ENCODE measurements at regions not wholly inside any gene's neighbourhood (a gene's known extent, or its start where the extent isn't known, plus 50 kb on each side); places are given as distances from the start of the nearest gene placed in this dataset.
A peak's percentile ranks its signal among the peaks of the same experiment; 100 is the strongest.

GRCh38 chr2:219861307-219861706, 233.9 kb downstream of the SLC4A3 start:
- H3K4ac ChIP-seq (ENCODE audit: low read depth, low read length) = no peak overlapping the region
- no peak overlapping the region for H3K9ac ChIP-seq (ENCODE audit: extremely low read depth, insufficient read length, low read length)
- Mint-ChIP-seq H3K27me3 (ENCODE audit: low read depth) (peaks cover 7% of the 10 kb centered on the region; the same call in 1 of the 2 replicates), H3K9me3 (no peaks in the 10 kb centered on the region; a peak in 1 of 5 replicates), H3K4me3 (no peak overlapping the region), H3K27ac (0 out of 7 replicates have a peak overlapping the region, but pooled peaks of 1 of the 3 experiments have one; percentile 40), H3K4me1 (peaks cover 10 to 14% of the 10 kb centered on the region in 2 experiments), H3K36me3 (ENCODE audit: insufficient read depth in 1 of 3, low read depth in 3 of 3) (no peaks in the 10 kb centered on the region)
- H4K8ac ChIP-seq (replicated peaks; ENCODE audit: insufficient read length, low read depth, low read length) = no peak overlapping the region
- H2AFZ ChIP-seq (ENCODE audit: low read length) = no peak overlapping the region
- H3K27me3 ChIP-seq (ENCODE audit: insufficient read depth, low read length) = no peaks in the 10 kb centered on the region
- no peak overlapping the region for H3K4me2 ChIP-seq (ENCODE audit: insufficient read depth, insufficient read length, low read length)
- H3K23ac ChIP-seq (ENCODE audit: insufficient read length, low read depth, low read length) = no peak overlapping the region
- H3K79me2 ChIP-seq (ENCODE audit: insufficient read depth, low read length) = no peaks in the 10 kb centered on the region
- H2BK5ac ChIP-seq (ENCODE audit: insufficient read length, low read length) = no peak overlapping the region
- no peak overlapping the region for H4K5ac ChIP-seq (ENCODE audit: insufficient read length, low read depth, low read length)
- no peak overlapping the region for H2BK15ac ChIP-seq (ENCODE audit: low read depth, low read length)
- no peaks in the 10 kb centered on the region for H3K4me1 ChIP-seq (ENCODE audit: insufficient read depth, low read length)
- H4K91ac ChIP-seq (ENCODE audit: insufficient read length, low read depth, low read length) = no peak overlapping the region
- no peak overlapping the region for H2BK12ac ChIP-seq (ENCODE audit: insufficient read length, low read depth, low read length)
- no peaks in the 10 kb centered on the region for H4K20me1 ChIP-seq (ENCODE audit: control insufficient read depth, insufficient read depth, insufficient read length)
- no peaks in the 10 kb centered on the region for H3K79me1 ChIP-seq (ENCODE audit: insufficient read depth, low read depth, low read length, poor library complexity, severe bottlenecking)
- H3T11ph ChIP-seq (ENCODE audit: low read length) = no peak overlapping the region
- H2BK20ac ChIP-seq (ENCODE audit: low read depth, low read length, poor library complexity, severe bottlenecking) = no peak overlapping the region
- no peak overlapping the region for H3K18ac ChIP-seq (ENCODE audit: insufficient read length, low read depth, low read length)
- no peak for TF ChIP-seq CTCF (conservative IDR thresholded peaks at IDR 0.05)
- H3K14ac ChIP-seq (ENCODE audit: insufficient read depth, low read length) = no peak overlapping the region
- H3K56ac ChIP-seq (ENCODE audit: insufficient read length, low read depth, low read length) = no peak overlapping the region
- no peaks in the 10 kb centered on the region for H3K9me3 ChIP-seq (ENCODE audit: control insufficient read depth, low read depth, low read length)
- no peak overlapping the region for H3K27ac ChIP-seq (ENCODE audit: insufficient read length, low read depth, low read length)
- no peak for DNase-seq
- H3K23me2 ChIP-seq (ENCODE audit: insufficient read length, low read depth, low read length, poor library complexity, severe bottlenecking) = no peaks in the 10 kb centered on the region
- H2BK120ac ChIP-seq (ENCODE audit: low read depth, low read length, poor library complexity, severe bottlenecking) = no peak overlapping the region
- no peak overlapping the region for H2AK5ac ChIP-seq (ENCODE audit: insufficient read length, low read length)
- WGBS (ENCODE audit: extremely low coverage, insufficient read length, low lambda C conversion rate) = no CpG with 5 or more reads among the region's 3 CpGs
